DND-41 (cell line): ENCODE measurements at regions not wholly inside any gene's neighbourhood (a gene's known extent, or its start where the extent isn't known, plus 50 kb on each side); places are given as distances from the start of the nearest gene placed in this dataset.

Experiments
- ATAC-seq: fragments of 200-7000 bp; cut with Tn5 transposase; 3 replicates; pipeline ENCODE4 v1.9.1; 2021; ENCODE audit warnings: low read depth; ENCODE audit not compliant: insufficient read depth
- DNase-seq: peaks from one replicate; pipeline ENCODE4 v3.0.0-alpha.2; 2020
- H2AFZ ChIP-seq: 2 replicates; pipeline ENCODE4 v1.6.0; 2012; ENCODE audit warnings: low read depth, low read length
- H3K27ac ChIP-seq: 2 replicates; pipeline ENCODE4 v1.5.1; 2012; ENCODE audit warnings: low read length, inconsistent platforms
- H3K27me3 ChIP-seq: fragments of 200-600 bp; sonication (generic); 2 replicates; pipeline ENCODE4 v1.6.0; 2012; ENCODE audit warnings: low read length, mild to moderate bottlenecking, inconsistent platforms; ENCODE audit not compliant: insufficient read depth, poor library complexity
- H3K36me3 ChIP-seq: 2 replicates; pipeline ENCODE4 v1.5.1; 2012; ENCODE audit warnings: low read length, inconsistent platforms; ENCODE audit not compliant: insufficient read depth
- H3K4me1 ChIP-seq: 2 replicates; pipeline ENCODE4 v1.5.1; 2012; ENCODE audit warnings: mild to moderate bottlenecking, low read length; ENCODE audit not compliant: insufficient read depth
- H3K4me2 ChIP-seq: 2 replicates; pipeline ENCODE4 v1.6.0; 2012; ENCODE audit warnings: mild to moderate bottlenecking, moderate library complexity, low read length, inconsistent platforms; ENCODE audit not compliant: insufficient read depth
- H3K4me3 ChIP-seq, 2 experiments: fragments of 200-600 bp in 1 of 2; shearing (Covaris generic) in 1 of 2; 2 replicates each; pipeline ENCODE4 v1.5.1; 2012 to 2016; ENCODE audit warnings: inconsistent platforms in 2 of 2, low read length in 2 of 2, mild to moderate bottlenecking in 2 of 2, low read depth in 1 of 2, moderate library complexity in 1 of 2
- H3K79me2 ChIP-seq: 2 replicates; pipeline ENCODE4 v1.6.0; 2012; ENCODE audit warnings: low read length, inconsistent platforms; ENCODE audit not compliant: insufficient read depth
- H3K9ac ChIP-seq: 2 replicates; pipeline ENCODE4 v1.6.0; 2012; ENCODE audit warnings: low read depth, mild to moderate bottlenecking, inconsistent platforms, low read length, moderate library complexity
- H3K9me3 ChIP-seq: 2 replicates; pipeline ENCODE4 v1.5.1; 2012; ENCODE audit warnings: low read length, moderate library complexity, mild to moderate bottlenecking, inconsistent platforms; ENCODE audit not compliant: insufficient read depth, severe bottlenecking
- H4K20me1 ChIP-seq: 2 replicates; pipeline ENCODE4 v1.6.0; 2012; ENCODE audit warnings: low read length; ENCODE audit not compliant: insufficient read depth
- EZH2 ChIP-seq: IDR thresholded peaks from 3 replicates; pipeline ENCODE4 v1.6.1; 2012; ENCODE audit warnings: borderline replicate concordance, low read depth, mild to moderate bottlenecking, moderate library complexity, low read length, inconsistent platforms; ENCODE audit not compliant: severe bottlenecking
- TF ChIP-seq, protein P1 (sequence below): IDR thresholded peaks from 2 replicates; pipeline ENCODE4 v1.5.1; 2012; ENCODE audit warnings: borderline replicate concordance, low read length, moderate library complexity, mild to moderate bottlenecking; ENCODE audit not compliant: poor library complexity, severe bottlenecking; ENCODE audit errors: extremely low read depth

DNA sequence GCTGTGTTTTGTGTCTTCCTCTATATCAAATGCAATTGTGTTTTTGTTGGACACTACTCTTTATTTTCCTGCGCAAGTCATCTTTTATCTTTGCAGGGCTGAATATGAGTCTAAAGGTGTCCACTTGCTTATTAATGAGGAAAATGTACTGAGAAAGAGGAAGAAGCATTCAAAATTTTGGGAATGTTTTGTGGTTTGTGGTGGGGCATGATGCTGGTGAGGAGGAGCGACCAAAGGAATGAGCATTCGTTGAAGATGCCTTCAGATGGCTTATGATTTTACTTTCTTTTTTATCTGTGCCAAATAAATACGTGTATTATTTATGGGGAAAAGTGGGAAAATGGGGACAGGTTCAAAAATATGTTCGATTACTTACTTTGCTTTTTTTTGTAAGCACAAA, 63.9 kb upstream of the SMIM21 start:
- Histone ChIP-seq H3K4me1 (no peaks in the 10 kb centered on the region), H4K20me1 (no peaks in the 10 kb centered on the region), H3K9me3 (no peaks in the 10 kb centered on the region), H3K4me3 (no peak overlapping the region), H3K9ac (no peak overlapping the region), H3K79me2 (no peaks in the 10 kb centered on the region), H2AFZ (no peak overlapping the region), H3K4me2 (no peak overlapping the region), H3K36me3 (no peaks in the 10 kb centered on the region), H3K27me3 (peaks cover 8% of the 10 kb centered on the region), H3K27ac (no peak overlapping the region)
- no peak for TF ChIP-seq EZH2
- TF ChIP-seq, protein P1, sequence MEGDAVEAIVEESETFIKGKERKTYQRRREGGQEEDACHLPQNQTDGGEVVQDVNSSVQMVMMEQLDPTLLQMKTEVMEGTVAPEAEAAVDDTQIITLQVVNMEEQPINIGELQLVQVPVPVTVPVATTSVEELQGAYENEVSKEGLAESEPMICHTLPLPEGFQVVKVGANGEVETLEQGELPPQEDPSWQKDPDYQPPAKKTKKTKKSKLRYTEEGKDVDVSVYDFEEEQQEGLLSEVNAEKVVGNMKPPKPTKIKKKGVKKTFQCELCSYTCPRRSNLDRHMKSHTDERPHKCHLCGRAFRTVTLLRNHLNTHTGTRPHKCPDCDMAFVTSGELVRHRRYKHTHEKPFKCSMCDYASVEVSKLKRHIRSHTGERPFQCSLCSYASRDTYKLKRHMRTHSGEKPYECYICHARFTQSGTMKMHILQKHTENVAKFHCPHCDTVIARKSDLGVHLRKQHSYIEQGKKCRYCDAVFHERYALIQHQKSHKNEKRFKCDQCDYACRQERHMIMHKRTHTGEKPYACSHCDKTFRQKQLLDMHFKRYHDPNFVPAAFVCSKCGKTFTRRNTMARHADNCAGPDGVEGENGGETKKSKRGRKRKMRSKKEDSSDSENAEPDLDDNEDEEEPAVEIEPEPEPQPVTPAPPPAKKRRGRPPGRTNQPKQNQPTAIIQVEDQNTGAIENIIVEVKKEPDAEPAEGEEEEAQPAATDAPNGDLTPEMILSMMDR: no peak
- no peak for ATAC-seq
- no peak for DNase-seq

DNA sequence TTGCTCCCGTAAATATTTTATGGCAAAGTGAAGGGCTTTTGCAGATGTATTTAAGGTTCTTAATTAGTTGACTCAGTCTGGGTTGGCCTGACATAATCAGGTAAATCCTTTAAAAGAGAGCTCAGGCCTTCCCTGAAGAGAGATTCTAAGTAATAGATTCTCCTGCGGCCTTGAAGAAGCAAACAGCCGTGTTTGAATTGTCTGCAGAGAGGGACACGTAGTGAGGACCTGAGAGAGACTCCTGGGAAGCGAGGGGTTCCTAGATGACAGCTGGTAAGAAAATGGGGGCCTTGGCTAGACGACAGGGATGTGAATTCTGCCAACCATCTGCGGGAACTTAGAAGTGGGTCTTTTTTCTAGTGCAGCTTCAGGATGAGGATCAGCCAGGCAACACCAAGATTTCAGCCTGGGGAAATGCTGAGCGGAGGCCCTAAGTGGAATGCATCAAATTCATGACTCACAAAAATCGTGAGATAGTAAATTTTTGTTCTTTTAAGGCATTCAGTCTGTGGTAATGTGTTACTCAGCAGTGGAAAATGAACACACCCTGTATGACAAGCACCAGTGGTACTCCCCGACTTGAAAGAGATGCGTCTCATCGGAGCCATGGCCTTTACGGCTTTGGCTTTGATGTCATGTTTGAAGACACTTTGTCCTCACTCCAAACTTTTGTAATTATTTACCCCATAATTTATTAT, 62.1 kb upstream of the SMIM21 start:
- TF ChIP-seq, protein P1: no peak
- no peak for TF ChIP-seq EZH2
- Histone ChIP-seq H3K9me3 (no peaks in the 10 kb centered on the region), H3K9ac (no peak overlapping the region), H3K79me2 (no peaks in the 10 kb centered on the region), H3K4me3 (no peak overlapping the region), H2AFZ (no peak overlapping the region), H3K4me1 (no peaks in the 10 kb centered on the region), H3K27me3 (peaks cover 4% of the 10 kb centered on the region), H4K20me1 (no peaks in the 10 kb centered on the region), H3K4me2 (no peak overlapping the region), H3K36me3 (no peaks in the 10 kb centered on the region), H3K27ac (no peak overlapping the region)
- no peak for DNase-seq
- no peak for ATAC-seq

DNA sequence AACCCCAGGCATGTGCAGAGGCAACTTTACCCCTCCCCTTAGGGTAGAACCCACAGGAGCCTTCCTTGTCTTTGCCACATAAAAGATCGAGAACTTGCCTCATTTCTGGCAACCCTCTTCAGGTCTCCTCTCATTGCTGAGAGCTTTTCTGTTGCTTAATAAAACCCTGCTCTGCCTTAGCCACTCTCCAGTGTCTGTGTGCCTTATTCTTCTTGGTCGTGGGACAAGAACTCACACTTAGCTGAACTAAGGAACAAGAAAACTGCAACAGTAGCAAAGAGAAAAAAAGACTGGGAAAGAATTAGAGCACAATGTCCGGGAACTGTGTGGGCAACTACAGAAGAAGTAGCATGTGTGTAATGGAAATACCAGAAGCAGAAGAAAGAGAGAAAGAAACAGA, 56.2 kb upstream of the SMIM21 start:
- H3K9ac ChIP-seq: no peak overlapping the region
- peaks cover 4% of the 10 kb centered on the region for H3K27me3 ChIP-seq
- H4K20me1 ChIP-seq: no peaks in the 10 kb centered on the region
- no peak overlapping the region for H2AFZ ChIP-seq
- ATAC-seq (no peak), DNase-seq (no peak)
- H3K36me3 ChIP-seq: no peaks in the 10 kb centered on the region
- no peak for TF ChIP-seq EZH2
- TF ChIP-seq, protein P1: no peak
- H3K4me1 ChIP-seq: no peaks in the 10 kb centered on the region
- no peak overlapping the region for H3K4me3 ChIP-seq
- H3K4me2 ChIP-seq: no peak overlapping the region
- no peaks in the 10 kb centered on the region for H3K79me2 ChIP-seq
- H3K27ac ChIP-seq: no peak overlapping the region
- peaks cover 11% of the 10 kb centered on the region for H3K9me3 ChIP-seq

DNA sequence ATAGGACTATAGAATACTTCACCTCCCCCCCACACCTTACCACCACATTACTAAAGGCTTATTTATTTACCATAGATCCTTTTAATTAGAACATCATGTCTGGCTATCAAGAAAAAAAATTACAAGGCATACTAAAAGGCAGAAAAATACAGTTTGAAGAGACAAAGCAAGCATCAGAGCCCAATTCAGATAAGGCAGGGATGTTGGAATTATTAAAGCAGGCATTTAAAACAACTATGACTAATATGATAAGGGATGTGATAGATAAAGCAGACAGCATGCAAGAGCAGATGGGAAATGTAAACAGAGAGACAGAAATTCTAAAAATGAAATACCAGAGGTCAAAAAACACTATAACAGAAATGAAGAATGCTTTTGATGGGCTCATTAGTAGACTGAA, 55.4 kb upstream of the SMIM21 start:
- no peak overlapping the region for H3K4me3 ChIP-seq
- H2AFZ ChIP-seq: no peak overlapping the region
- H3K4me1 ChIP-seq: no peaks in the 10 kb centered on the region
- peaks cover 11% of the 10 kb centered on the region for H3K9me3 ChIP-seq
- peaks cover 3% of the 10 kb centered on the region for H3K27me3 ChIP-seq
- no peaks in the 10 kb centered on the region for H3K36me3 ChIP-seq
- TF ChIP-seq, protein P1: no peak
- no peak for TF ChIP-seq EZH2
- ATAC-seq: no peak
- H3K4me2 ChIP-seq: no peak overlapping the region
- no peak for DNase-seq
- H3K79me2 ChIP-seq: no peaks in the 10 kb centered on the region
- H4K20me1 ChIP-seq: no peaks in the 10 kb centered on the region
- no peak overlapping the region for H3K9ac ChIP-seq
- H3K27ac ChIP-seq: no peak overlapping the region
